GM12878 (cell line): ENCODE measurements at regions not wholly inside any gene's neighbourhood (a gene's known extent, or its start where the extent isn't known, plus 50 kb on each side); places are given as distances from the start of the nearest gene placed in this dataset.

Experiments
- ATAC-seq: fragments of 200-7000 bp; cut with Tn5 transposase; 3 replicates; pipeline ENCODE4 v1.9.1; 2020; ENCODE audit warnings: mild to moderate bottlenecking, moderate library complexity
- BruUV-seq: library from RNA; stranded (reverse); fragments of 400-500 nt; replicated peaks from 2 replicates; lab custom pipeline; 2021; lab: Mats Ljungman, UMichigan
- CTCF ChIA-PET: fragments of 300-600 bp; sonication (Branson Sonifier 250); formaldehyde crosslinking; extraction: SDS; loops from one replicate; lab custom pipeline; 2021; ENCODE audit warnings: inconsistent platforms; lab: Yijun Ruan, JAX
- POLR2A ChIA-PET: fragments of 350-600 bp; formaldehyde crosslinking; extraction: SDS; loops from one replicate; lab custom pipeline; 2021; ENCODE audit warnings: inconsistent platforms; lab: Charles Lee
- RAD21 ChIA-PET: fragments of 300-600 bp; sonication (Branson Sonifier 250); formaldehyde crosslinking; loops from one replicate; lab custom pipeline; 2023; ENCODE audit warnings: antibody characterized with exemption; ENCODE audit not compliant: unreplicated experiment; lab: Charles Lee
- SMC1A ChIA-PET: fragments of 300-600 bp; sonication (Branson Sonifier 250); formaldehyde crosslinking; loops from one replicate; lab custom pipeline; 2023; ENCODE audit not compliant: unreplicated experiment, uncharacterized antibody; lab: Charles Lee
- DNase-seq: peaks from one replicate; pipeline ENCODE4 v3.0.0-alpha.2; 2011; ENCODE audit warnings: low read depth, low spot score
- FAIRE-seq: peaks from 3 replicates; lab custom pipeline; 2011; peaks lifted over from hg19 to GRCh38; lab: Jason Lieb, UNC
- H2AFZ ChIP-seq: 2 replicates; pipeline ENCODE4 v1.6.0; 2011; ENCODE audit warnings: low read depth, low read length, control low read depth; ENCODE audit not compliant: control insufficient read depth
- H3K27ac ChIP-seq: 2 replicates; pipeline ENCODE4 v1.5.1; 2011; ENCODE audit warnings: control low read depth; ENCODE audit not compliant: control insufficient read depth, insufficient read depth
- H3K27me3 ChIP-seq, 2 experiments: replicated peaks in 1 of 2; 2 replicates each; pipeline versions ENCODE4 v1.6.0 to v1.6.1; 2011; ENCODE audit warnings: low read length in 1 of 2; ENCODE audit not compliant: control insufficient read depth in 2 of 2, insufficient read depth in 2 of 2
- H3K36me3 ChIP-seq, 2 experiments: 2 replicates each; pipeline ENCODE4 v1.5.1; 2011; ENCODE audit warnings: low read length in 1 of 2; ENCODE audit not compliant: control insufficient read depth in 2 of 2, insufficient read depth in 2 of 2
- H3K4me1 ChIP-seq: 2 replicates; pipeline ENCODE4 v1.6.1; 2011; ENCODE audit warnings: mild to moderate bottlenecking, low read length, moderate library complexity, mixed read lengths; ENCODE audit not compliant: control insufficient read depth, insufficient read depth
- H3K4me2 ChIP-seq: 2 replicates; pipeline ENCODE4 v1.6.0; 2011; ENCODE audit warnings: control low read depth; ENCODE audit not compliant: control insufficient read depth, insufficient read depth
- H3K4me3 ChIP-seq: fragments of 200-600 bp; sonication (generic); 2 replicates; pipeline ENCODE4 v1.5.1; 2016
- H3K79me2 ChIP-seq: 2 replicates; pipeline ENCODE4 v1.6.0; 2011; ENCODE audit warnings: low read length; ENCODE audit not compliant: control insufficient read depth, insufficient read depth
- H3K9ac ChIP-seq: 2 replicates; pipeline ENCODE4 v1.8.0; 2011; ENCODE audit warnings: low read length, control low read depth, mixed read lengths; ENCODE audit not compliant: control insufficient read depth, insufficient read depth
- H3K9me3 ChIP-seq: replicated peaks from 3 replicates; pipeline ENCODE4 v1.5.1; 2011; ENCODE audit warnings: mild to moderate bottlenecking, low read length; ENCODE audit not compliant: control insufficient read depth, insufficient read depth
- H4K20me1 ChIP-seq: 2 replicates; pipeline ENCODE4 v1.6.0; 2011; ENCODE audit not compliant: control insufficient read depth, insufficient read depth
- CBFB ChIP-seq: IDR thresholded peaks from 2 replicates; pipeline ENCODE4 v1.6.1; 2016; ENCODE audit warnings: antibody characterized with exemption, low read depth
- CBX5 ChIP-seq: sonication (generic); IDR thresholded peaks from 2 replicates; pipeline ENCODE4 v1.6.1; 2016; ENCODE audit warnings: low read depth, moderate library complexity, mild to moderate bottlenecking, inconsistent platforms
- CHD1 ChIP-seq: IDR thresholded peaks from 2 replicates; pipeline ENCODE4 v1.6.1; 2012; ENCODE audit warnings: low read depth, low read length, improper control_type of control experiment
- EZH2 ChIP-seq: IDR thresholded peaks from 2 replicates; pipeline ENCODE4 v1.6.1; 2012; ENCODE audit warnings: low read depth, mild to moderate bottlenecking, control low read depth, inconsistent platforms, low read length, borderline replicate concordance; ENCODE audit not compliant: control insufficient read depth
- RAD51 ChIP-seq: fragments of 450-650 bp; IDR thresholded peaks from 2 replicates; pipeline ENCODE4 v1.6.1; 2016; ENCODE audit warnings: moderate library complexity, mild to moderate bottlenecking, inconsistent platforms
- SP1 ChIP-seq: IDR thresholded peaks from one replicate; pipeline ENCODE4 v1.6.1; 2011; ENCODE audit warnings: low read depth, low read length
- YBX1 ChIP-seq: fragments of 450-650 bp; IDR thresholded peaks from 2 replicates; pipeline ENCODE4 v1.6.1; 2016; ENCODE audit warnings: antibody characterized with exemption
- WGBS: methylation state at CpG from one replicate; pipeline ENCODE4 v1.1.6; 2016; ENCODE audit warnings: low lambda C conversion rate; ENCODE audit not compliant: insufficient replicate concordance, insufficient coverage; ENCODE audit errors: missing lambda C conversion rate; 5-methylcytosine and 5-hydroxymethylcytosine counted together
- in situ Hi-C: fragments of 300-500 bp; cut with MboI; formaldehyde crosslinking; loops from 9 replicates; pipeline ENCODE4 v1.14.3; 2018; ENCODE audit warnings: mixed read lengths
- intact Hi-C: fragments of 100-400 bp; cut with micrococcal nuclease; formaldehyde crosslinking; loops from one replicate; pipeline ENCODE4 v1.14.2; 2022; ENCODE audit not compliant: unreplicated experiment
- TF ChIP-seq, protein P1 (sequence below): fragments of 150-350 bp; IDR thresholded peaks from 2 replicates; pipeline ENCODE4 v1.6.1; 2014; ENCODE audit warnings: mild to moderate bottlenecking, low read depth, low read length
- TF ChIP-seq, protein P2 (sequence below): fragments of 450-650 bp; IDR thresholded peaks from 2 replicates; pipeline ENCODE4 v1.6.1; 2016; ENCODE audit warnings: mild to moderate bottlenecking
- TF ChIP-seq, protein P3 (sequence below): IDR thresholded peaks from 2 replicates; pipeline ENCODE4 v1.6.1; 2012; ENCODE audit warnings: low read depth, low read length, improper control_type of control experiment
- TF ChIP-seq, protein P4 (sequence below): fragments of 450-650 bp; IDR thresholded peaks from 2 replicates; pipeline ENCODE4 v1.6.1; 2017; ENCODE audit warnings: mild to moderate bottlenecking, moderate library complexity

DNA sequence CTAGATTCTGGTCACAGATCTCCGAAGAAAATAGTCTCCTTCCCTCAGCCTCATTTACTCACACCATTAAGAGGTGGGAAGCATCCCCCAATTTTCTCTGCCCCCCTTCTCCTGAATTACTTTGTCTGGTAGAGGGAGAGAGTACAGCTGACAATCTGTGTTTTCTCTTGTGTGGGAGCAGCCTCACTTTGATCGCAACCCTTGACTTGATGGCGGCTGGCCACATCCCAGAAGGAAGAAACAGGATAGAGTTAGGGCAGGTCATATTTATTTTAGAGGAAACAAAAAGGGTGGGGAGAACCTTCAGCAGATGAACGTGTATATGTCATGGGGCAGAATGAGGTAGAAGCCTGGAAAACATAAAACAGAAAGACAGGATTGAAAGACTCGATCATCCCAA lies 82.4 kb upstream of the FAM171A1 start:
- CTCF ChIA-PET = no interaction called here
- Histone ChIP-seq H3K9ac (no peak overlapping the region), H3K4me1 (no peaks in the 10 kb centered on the region), H3K79me2 (no peaks in the 10 kb centered on the region), H3K27me3 (no peaks in the 10 kb centered on the region), H3K9me3 (no peaks in the 10 kb centered on the region), H3K27ac (no peak overlapping the region), H3K4me3 (no peak overlapping the region), H2AFZ (no peak overlapping the region), H4K20me1 (no peaks in the 10 kb centered on the region), H3K36me3 (no peaks in the 10 kb centered on the region), H3K4me2 (no peak overlapping the region)
- RAD21 ChIA-PET = no interaction called here
- intact Hi-C loops = no loop called here
- ATAC-seq (no peak), DNase-seq (no peak), FAIRE-seq (no peak)
- WGBS = 49% methylated on average over 5 of the region's 5 CpGs
- no TSS peak for BruUV-seq
- TF ChIP-seq, protein P1, sequence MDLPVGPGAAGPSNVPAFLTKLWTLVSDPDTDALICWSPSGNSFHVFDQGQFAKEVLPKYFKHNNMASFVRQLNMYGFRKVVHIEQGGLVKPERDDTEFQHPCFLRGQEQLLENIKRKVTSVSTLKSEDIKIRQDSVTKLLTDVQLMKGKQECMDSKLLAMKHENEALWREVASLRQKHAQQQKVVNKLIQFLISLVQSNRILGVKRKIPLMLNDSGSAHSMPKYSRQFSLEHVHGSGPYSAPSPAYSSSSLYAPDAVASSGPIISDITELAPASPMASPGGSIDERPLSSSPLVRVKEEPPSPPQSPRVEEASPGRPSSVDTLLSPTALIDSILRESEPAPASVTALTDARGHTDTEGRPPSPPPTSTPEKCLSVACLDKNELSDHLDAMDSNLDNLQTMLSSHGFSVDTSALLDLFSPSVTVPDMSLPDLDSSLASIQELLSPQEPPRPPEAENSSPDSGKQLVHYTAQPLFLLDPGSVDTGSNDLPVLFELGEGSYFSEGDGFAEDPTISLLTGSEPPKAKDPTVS = no peak
- no peak for TF ChIP-seq SP1
- TF ChIP-seq CHD1 = no peak
- TF ChIP-seq EZH2 = no peak
- TF ChIP-seq, protein P2, sequence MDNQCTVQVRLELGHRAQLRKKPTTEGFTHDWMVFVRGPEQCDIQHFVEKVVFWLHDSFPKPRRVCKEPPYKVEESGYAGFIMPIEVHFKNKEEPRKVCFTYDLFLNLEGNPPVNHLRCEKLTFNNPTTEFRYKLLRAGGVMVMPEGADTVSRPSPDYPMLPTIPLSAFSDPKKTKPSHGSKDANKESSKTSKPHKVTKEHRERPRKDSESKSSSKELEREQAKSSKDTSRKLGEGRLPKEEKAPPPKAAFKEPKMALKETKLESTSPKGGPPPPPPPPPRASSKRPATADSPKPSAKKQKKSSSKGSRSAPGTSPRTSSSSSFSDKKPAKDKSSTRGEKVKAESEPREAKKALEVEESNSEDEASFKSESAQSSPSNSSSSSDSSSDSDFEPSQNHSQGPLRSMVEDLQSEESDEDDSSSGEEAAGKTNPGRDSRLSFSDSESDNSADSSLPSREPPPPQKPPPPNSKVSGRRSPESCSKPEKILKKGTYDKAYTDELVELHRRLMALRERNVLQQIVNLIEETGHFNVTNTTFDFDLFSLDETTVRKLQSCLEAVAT = no peak
- no peak for TF ChIP-seq RAD51
- no peak for TF ChIP-seq YBX1
- TF ChIP-seq CBFB = no peak
- no peak for TF ChIP-seq CBX5
- TF ChIP-seq, protein P3, sequence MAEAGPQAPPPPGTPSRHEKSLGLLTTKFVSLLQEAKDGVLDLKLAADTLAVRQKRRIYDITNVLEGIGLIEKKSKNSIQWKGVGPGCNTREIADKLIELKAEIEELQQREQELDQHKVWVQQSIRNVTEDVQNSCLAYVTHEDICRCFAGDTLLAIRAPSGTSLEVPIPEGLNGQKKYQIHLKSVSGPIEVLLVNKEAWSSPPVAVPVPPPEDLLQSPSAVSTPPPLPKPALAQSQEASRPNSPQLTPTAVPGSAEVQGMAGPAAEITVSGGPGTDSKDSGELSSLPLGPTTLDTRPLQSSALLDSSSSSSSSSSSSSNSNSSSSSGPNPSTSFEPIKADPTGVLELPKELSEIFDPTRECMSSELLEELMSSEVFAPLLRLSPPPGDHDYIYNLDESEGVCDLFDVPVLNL = no peak
- TF ChIP-seq, protein P4, sequence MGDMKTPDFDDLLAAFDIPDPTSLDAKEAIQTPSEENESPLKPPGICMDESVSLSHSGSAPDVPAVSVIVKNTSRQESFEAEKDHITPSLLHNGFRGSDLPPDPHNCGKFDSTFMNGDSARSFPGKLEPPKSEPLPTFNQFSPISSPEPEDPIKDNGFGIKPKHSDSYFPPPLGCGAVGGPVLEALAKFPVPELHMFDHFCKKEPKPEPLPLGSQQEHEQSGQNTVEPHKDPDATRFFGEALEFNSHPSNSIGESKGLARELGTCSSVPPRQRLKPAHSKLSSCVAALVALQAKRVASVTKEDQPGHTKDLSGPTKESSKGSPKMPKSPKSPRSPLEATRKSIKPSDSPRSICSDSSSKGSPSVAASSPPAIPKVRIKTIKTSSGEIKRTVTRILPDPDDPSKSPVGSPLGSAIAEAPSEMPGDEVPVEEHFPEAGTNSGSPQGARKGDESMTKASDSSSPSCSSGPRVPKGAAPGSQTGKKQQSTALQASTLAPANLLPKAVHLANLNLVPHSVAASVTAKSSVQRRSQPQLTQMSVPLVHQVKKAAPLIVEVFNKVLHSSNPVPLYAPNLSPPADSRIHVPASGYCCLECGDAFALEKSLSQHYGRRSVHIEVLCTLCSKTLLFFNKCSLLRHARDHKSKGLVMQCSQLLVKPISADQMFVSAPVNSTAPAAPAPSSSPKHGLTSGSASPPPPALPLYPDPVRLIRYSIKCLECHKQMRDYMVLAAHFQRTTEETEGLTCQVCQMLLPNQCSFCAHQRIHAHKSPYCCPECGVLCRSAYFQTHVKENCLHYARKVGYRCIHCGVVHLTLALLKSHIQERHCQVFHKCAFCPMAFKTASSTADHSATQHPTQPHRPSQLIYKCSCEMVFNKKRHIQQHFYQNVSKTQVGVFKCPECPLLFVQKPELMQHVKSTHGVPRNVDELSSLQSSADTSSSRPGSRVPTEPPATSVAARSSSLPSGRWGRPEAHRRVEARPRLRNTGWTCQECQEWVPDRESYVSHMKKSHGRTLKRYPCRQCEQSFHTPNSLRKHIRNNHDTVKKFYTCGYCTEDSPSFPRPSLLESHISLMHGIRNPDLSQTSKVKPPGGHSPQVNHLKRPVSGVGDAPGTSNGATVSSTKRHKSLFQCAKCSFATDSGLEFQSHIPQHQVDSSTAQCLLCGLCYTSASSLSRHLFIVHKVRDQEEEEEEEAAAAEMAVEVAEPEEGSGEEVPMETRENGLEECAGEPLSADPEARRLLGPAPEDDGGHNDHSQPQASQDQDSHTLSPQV = no peak
- POLR2A ChIA-PET = no interaction called here
- SMC1A ChIA-PET = no interaction called here
- in situ Hi-C loops = no loop called here
